ENCODE measurements at regions not wholly inside any gene's neighbourhood (a gene's known extent, or its start where the extent isn't known, plus 50 kb on each side); places are given as distances from the start of the nearest gene placed in this dataset.

DNA sequence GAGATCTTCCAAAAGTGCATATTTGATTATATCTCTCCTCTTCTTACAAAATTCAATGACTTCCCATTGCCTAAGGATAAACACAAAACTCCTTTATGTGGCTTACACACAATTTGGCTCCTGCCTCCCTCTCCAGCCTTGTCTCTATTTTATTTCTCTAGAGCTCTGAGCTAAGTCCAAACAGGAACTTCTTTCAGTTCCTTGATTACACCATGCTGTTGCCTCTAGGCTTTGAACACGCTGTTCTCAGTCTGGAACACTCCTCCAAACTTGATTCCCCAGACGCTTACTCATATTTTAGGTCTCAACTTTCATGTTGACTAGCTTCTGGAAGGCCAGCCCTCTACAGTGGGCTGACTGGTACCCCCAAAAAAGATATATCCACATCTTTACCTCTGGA, 258.5 kb downstream of the COG6 start:
- no peak overlapping the region for H3K18ac ChIP-seq (ENCODE audit: low read depth in 1 of 2, low read length in 2 of 2)
- H3K4me3 ChIP-seq (ENCODE audit: insufficient read depth in 1 of 2, low read depth in 1 of 2, low read length in 2 of 2): no peak overlapping the region
- H3K9ac ChIP-seq (ENCODE audit: low read length): no peak overlapping the region
- H4K8ac ChIP-seq (ENCODE audit: low read length): no peak overlapping the region
- H2BK12ac ChIP-seq (ENCODE audit: low read length in 2 of 2): no peak overlapping the region
- no peaks in the 10 kb centered on the region for H3K27me3 ChIP-seq (ENCODE audit: control insufficient read depth in 1 of 2, insufficient read depth in 1 of 2, low read length in 2 of 2)
- DNase-seq: peak; percentile 17
- H3K79me1 ChIP-seq (replicated peaks; ENCODE audit: low read length, poor library complexity, severe bottlenecking): no peaks in the 10 kb centered on the region
- WGBS: 88% methylated on average over 2 of the region's 2 CpGs
- H2BK120ac ChIP-seq (ENCODE audit: low read depth, low read length): no peak overlapping the region
- H3K23ac ChIP-seq (ENCODE audit: low read length in 2 of 2): no peak overlapping the region
- no peak overlapping the region for H3K4me2 ChIP-seq (ENCODE audit: low read length, poor library complexity, severe bottlenecking)
- H2AK5ac ChIP-seq (ENCODE audit: low read length, severe bottlenecking): no peak overlapping the region
- no peaks in the 10 kb centered on the region for H3K9me3 ChIP-seq (ENCODE audit: control insufficient read depth, low read length)
- H2BK15ac ChIP-seq (ENCODE audit: low read depth, poor library complexity, severe bottlenecking): no peak overlapping the region
- no peak overlapping the region for H3K27ac ChIP-seq (ENCODE audit: low read length, poor library complexity, severe bottlenecking)
- no peak overlapping the region for H4K91ac ChIP-seq (ENCODE audit: low read length)
- H2AFZ ChIP-seq (ENCODE audit: low read depth, low read length): no peak overlapping the region
- no peaks in the 10 kb centered on the region for H3K36me3 ChIP-seq (ENCODE audit: control insufficient read depth in 1 of 2, insufficient read depth in 2 of 2, low read depth in 1 of 2, low read length in 2 of 2)
- no peak overlapping the region for H3K4ac ChIP-seq (ENCODE audit: low read depth in 1 of 2, low read length in 2 of 2)
- H2BK5ac ChIP-seq (ENCODE audit: low read depth, low read length, poor library complexity, severe bottlenecking): no peak overlapping the region
- H3K14ac ChIP-seq (ENCODE audit: low read length in 2 of 2): no peak overlapping the region
- no peaks in the 10 kb centered on the region for H3K4me1 ChIP-seq (ENCODE audit: control insufficient read depth, insufficient read depth, low read depth, low read length)

DNA sequence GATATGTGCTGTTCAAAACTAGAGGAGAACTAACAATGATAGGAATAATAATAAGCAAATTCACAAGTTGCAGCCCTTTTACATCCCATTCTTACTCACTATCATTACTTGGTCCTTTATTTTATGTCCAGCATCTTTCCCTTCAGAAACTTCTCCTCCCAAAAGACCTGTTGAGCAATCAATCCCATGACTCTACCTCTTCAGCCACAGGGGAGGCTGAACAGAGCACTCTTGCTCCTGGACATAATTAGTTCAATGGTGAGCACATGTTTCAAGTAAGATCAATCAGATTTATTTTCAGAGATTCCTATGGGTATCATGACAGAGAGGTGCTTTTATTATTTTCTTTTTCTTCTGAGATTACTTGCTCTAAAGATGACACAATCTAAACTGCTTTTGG, 260.0 kb downstream of the COG6 start:
- Histone ChIP-seq H2BK15ac (ENCODE audit: low read depth, poor library complexity, severe bottlenecking) (no peak overlapping the region), H3K79me1 (replicated peaks; ENCODE audit: low read length, poor library complexity, severe bottlenecking) (no peaks in the 10 kb centered on the region), H3K9me3 (ENCODE audit: control insufficient read depth, low read length) (no peaks in the 10 kb centered on the region), H3K14ac (ENCODE audit: low read length in 2 of 2) (no peak overlapping the region), H3K27me3 (ENCODE audit: control insufficient read depth in 1 of 2, insufficient read depth in 1 of 2, low read length in 2 of 2) (no peaks in the 10 kb centered on the region), H4K8ac (ENCODE audit: low read length) (no peak overlapping the region), H3K9ac (ENCODE audit: low read length) (no peak overlapping the region), H4K91ac (ENCODE audit: low read length) (no peak overlapping the region), H3K4me1 (ENCODE audit: control insufficient read depth, insufficient read depth, low read depth, low read length) (no peaks in the 10 kb centered on the region), H2AFZ (ENCODE audit: low read depth, low read length) (no peak overlapping the region), H3K36me3 (ENCODE audit: control insufficient read depth in 1 of 2, insufficient read depth in 2 of 2, low read depth in 1 of 2, low read length in 2 of 2) (no peaks in the 10 kb centered on the region), H2AK5ac (ENCODE audit: low read length, severe bottlenecking) (no peak overlapping the region), H2BK120ac (ENCODE audit: low read depth, low read length) (no peak overlapping the region), H3K4ac (ENCODE audit: low read depth in 1 of 2, low read length in 2 of 2) (no peak overlapping the region), H3K23ac (ENCODE audit: low read length in 2 of 2) (no peak overlapping the region), H3K18ac (ENCODE audit: low read depth in 1 of 2, low read length in 2 of 2) (no peak overlapping the region), H2BK5ac (ENCODE audit: low read depth, low read length, poor library complexity, severe bottlenecking) (no peak overlapping the region), H3K4me2 (ENCODE audit: low read length, poor library complexity, severe bottlenecking) (no peak overlapping the region), H2BK12ac (ENCODE audit: low read length in 2 of 2) (no peak overlapping the region), H3K4me3 (ENCODE audit: insufficient read depth in 1 of 2, low read depth in 1 of 2, low read length in 2 of 2) (no peak overlapping the region), H3K27ac (ENCODE audit: low read length, poor library complexity, severe bottlenecking) (no peak overlapping the region)
- no peak for DNase-seq

DNA sequence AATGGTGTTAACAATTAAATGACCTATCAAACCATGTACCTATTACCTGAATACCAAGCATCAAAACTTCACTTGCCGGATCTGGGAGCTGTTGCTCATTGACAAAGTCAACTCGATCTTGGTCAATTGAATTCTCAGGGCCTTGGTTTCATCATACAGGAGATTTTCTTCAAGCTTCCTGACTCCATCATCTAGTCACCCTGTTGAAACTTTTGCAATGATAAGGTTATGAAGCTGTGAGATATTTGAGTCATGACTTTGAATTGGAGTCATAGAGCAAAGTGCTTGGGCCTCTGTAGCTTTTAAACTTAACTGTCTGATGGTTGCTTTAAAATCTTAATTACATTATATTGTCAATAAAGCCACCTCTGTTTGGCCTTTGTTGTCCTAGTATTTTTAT, 260.9 kb downstream of the COG6 start:
- WGBS: 92% methylated on average over 2 of the region's 2 CpGs
- Histone ChIP-seq H2BK15ac (ENCODE audit: low read depth, poor library complexity, severe bottlenecking) (no peak overlapping the region), H3K23ac (ENCODE audit: low read length in 2 of 2) (no peak overlapping the region), H2AK5ac (ENCODE audit: low read length, severe bottlenecking) (no peak overlapping the region), H3K27me3 (ENCODE audit: control insufficient read depth in 1 of 2, insufficient read depth in 1 of 2, low read length in 2 of 2) (no peaks in the 10 kb centered on the region), H2BK120ac (ENCODE audit: low read depth, low read length) (no peak overlapping the region), H2AFZ (ENCODE audit: low read depth, low read length) (no peak overlapping the region), H4K8ac (ENCODE audit: low read length) (no peak overlapping the region), H3K4me2 (ENCODE audit: low read length, poor library complexity, severe bottlenecking) (no peak overlapping the region), H2BK12ac (ENCODE audit: low read length in 2 of 2) (no peak overlapping the region), H3K4me1 (ENCODE audit: control insufficient read depth, insufficient read depth, low read depth, low read length) (no peaks in the 10 kb centered on the region), H3K79me1 (replicated peaks; ENCODE audit: low read length, poor library complexity, severe bottlenecking) (no peaks in the 10 kb centered on the region), H3K18ac (ENCODE audit: low read depth in 1 of 2, low read length in 2 of 2) (no peak overlapping the region), H3K4me3 (ENCODE audit: insufficient read depth in 1 of 2, low read depth in 1 of 2, low read length in 2 of 2) (no peak overlapping the region), H3K4ac (ENCODE audit: low read depth in 1 of 2, low read length in 2 of 2) (no peak overlapping the region), H2BK5ac (ENCODE audit: low read depth, low read length, poor library complexity, severe bottlenecking) (no peak overlapping the region), H3K9me3 (ENCODE audit: control insufficient read depth, low read length) (peaks cover 3% of the 10 kb centered on the region), H3K9ac (ENCODE audit: low read length) (no peak overlapping the region), H3K27ac (ENCODE audit: low read length, poor library complexity, severe bottlenecking) (no peak overlapping the region), H3K14ac (ENCODE audit: low read length in 2 of 2) (no peak overlapping the region), H4K91ac (ENCODE audit: low read length) (no peak overlapping the region), H3K36me3 (ENCODE audit: control insufficient read depth in 1 of 2, insufficient read depth in 2 of 2, low read depth in 1 of 2, low read length in 2 of 2) (no peaks in the 10 kb centered on the region)
- no peak for DNase-seq

- WGBS: 70% methylated on average over 4 of the region's 5 CpGs
- Histone ChIP-seq H3K79me1 (replicated peaks; ENCODE audit: low read length, poor library complexity, severe bottlenecking) (no peaks in the 10 kb centered on the region), H3K9ac (ENCODE audit: low read length) (no peak overlapping the region), H3K4ac (ENCODE audit: low read depth in 1 of 2, low read length in 2 of 2) (no peak overlapping the region), H3K27ac (ENCODE audit: low read length, poor library complexity, severe bottlenecking) (no peak overlapping the region), H3K36me3 (ENCODE audit: control insufficient read depth in 1 of 2, insufficient read depth in 2 of 2, low read depth in 1 of 2, low read length in 2 of 2) (no peaks in the 10 kb centered on the region), H3K4me3 (ENCODE audit: insufficient read depth in 1 of 2, low read depth in 1 of 2, low read length in 2 of 2) (no peak overlapping the region), H2AFZ (ENCODE audit: low read depth, low read length) (no peak overlapping the region), H3K27me3 (ENCODE audit: control insufficient read depth in 1 of 2, insufficient read depth in 1 of 2, low read length in 2 of 2) (no peaks in the 10 kb centered on the region), H3K14ac (ENCODE audit: low read length in 2 of 2) (no peak overlapping the region), H2BK12ac (ENCODE audit: low read length in 2 of 2) (no peak overlapping the region), H3K4me2 (ENCODE audit: low read length, poor library complexity, severe bottlenecking) (no peak overlapping the region), H4K91ac (ENCODE audit: low read length) (no peak overlapping the region), H3K23ac (ENCODE audit: low read length in 2 of 2) (no peak overlapping the region), H2BK5ac (ENCODE audit: low read depth, low read length, poor library complexity, severe bottlenecking) (no peak overlapping the region), H4K8ac (ENCODE audit: low read length) (no peak overlapping the region), H3K4me1 (ENCODE audit: control insufficient read depth, insufficient read depth, low read depth, low read length) (no peaks in the 10 kb centered on the region), H3K9me3 (ENCODE audit: control insufficient read depth, low read length) (peaks cover 12% of the 10 kb centered on the region), H3K18ac (ENCODE audit: low read depth in 1 of 2, low read length in 2 of 2) (no peak overlapping the region), H2BK15ac (ENCODE audit: low read depth, poor library complexity, severe bottlenecking) (no peak overlapping the region), H2AK5ac (ENCODE audit: low read length, severe bottlenecking) (no peak overlapping the region), H2BK120ac (ENCODE audit: low read depth, low read length) (no peak overlapping the region)
- DNase-seq: peak; percentile 13
Observed at GRCh38 chr13:39918620-39919236, 263.3 kb downstream of the COG6 start.
